NCI-H345 (cell line): ENCODE measurements at regions not wholly inside any gene's neighbourhood (a gene's known extent, or its start where the extent isn't known, plus 50 kb on each side); places are given as distances from the start of the nearest gene placed in this dataset.

Experiments used
- DNase-seq: peaks from one replicate; lab custom pipeline; 2025; lab: John Stamatoyannopoulos, UW

- no peak for DNase-seq
Observed at GRCh38 chr2:173819852-173820251, 145.3 kb downstream of the SP3 start.

- no peak for DNase-seq
Observed at GRCh38 chr2:173821451-173821850, 143.7 kb downstream of the SP3 start.

- DNase-seq, result no peak
Observed at GRCh38 chr2:173822889-173823542, 142.2 kb downstream of the SP3 start.

GRCh38 chr2:173823543-173823939, 141.6 kb downstream of the SP3 start:
- no peak for DNase-seq

- DNase-seq, result no peak
Observed at GRCh38 chr2:173828189-173829142, 136.7 kb downstream of the SP3 start.

- no peak for DNase-seq
Observed at GRCh38 chr2:173829727-173830126, 135.4 kb downstream of the SP3 start.

GRCh38 chr2:173830170-173830569, 135.0 kb downstream of the SP3 start:
- DNase-seq, result no peak

GRCh38 chr2:173831312-173832229, 133.6 kb downstream of the SP3 start:
- no peak for DNase-seq

- DNase-seq, result no peak
Observed at GRCh38 chr2:173834141-173834540, 131.0 kb downstream of the SP3 start.

GRCh38 chr2:173835726-173836125, 129.4 kb downstream of the SP3 start:
- no peak for DNase-seq

- DNase-seq, result no peak
Observed at GRCh38 chr2:173841110-173841509, 124.1 kb downstream of the SP3 start.

GRCh38 chr2:173843526-173843925, 121.6 kb downstream of the SP3 start:
- DNase-seq, result no peak

GRCh38 chr2:173851141-173851641, 114.0 kb downstream of the SP3 start:
- no peak for DNase-seq

GRCh38 chr2:173854141-173854540, 111.0 kb downstream of the SP3 start:
- no peak for DNase-seq

GRCh38 chr2:173854840-173855239, 110.3 kb downstream of the SP3 start:
- no peak for DNase-seq

GRCh38 chr2:173855661-173856060, 109.5 kb downstream of the SP3 start:
- no peak for DNase-seq
